Smooth muscle cell (in vitro differentiated cells): ENCODE measurements at regions not wholly inside any gene's neighbourhood (a gene's known extent, or its start where the extent isn't known, plus 50 kb on each side); places are given as distances from the start of the nearest gene placed in this dataset.
"Not testable (repeated sequence)": the region's sequence is repeated elsewhere in the genome, so short reads cannot be mapped to it uniquely, and the experiment has no call there.

ENCODE experiments used
- DNase-seq: peaks from one replicate; lab custom pipeline; 2025; ENCODE audit not compliant: unreplicated experiment; lab: John Stamatoyannopoulos, UW
- H2AFZ ChIP-seq: fragments of 200-600 bp; sonication (generic); 2 replicates; pipeline ENCODE4 v1.6.0; 2016; ENCODE audit warnings: antibody characterized with exemption, low read depth, mild to moderate bottlenecking
- H3F3A ChIP-seq: fragments of 200-600 bp; sonication (generic); 2 replicates; pipeline ENCODE4 v1.6.0; 2017; ENCODE audit warnings: antibody characterized with exemption, low read depth
- H3K27ac ChIP-seq: fragments of 200-600 bp; sonication (generic); 2 replicates; pipeline ENCODE4 v1.5.1; 2016; ENCODE audit warnings: low read depth, mild to moderate bottlenecking
- H3K27me3 ChIP-seq: fragments of 200-600 bp; sonication (generic); 2 replicates; pipeline ENCODE4 v1.6.1; 2016; ENCODE audit warnings: low read depth, mild to moderate bottlenecking
- H3K36me3 ChIP-seq: fragments of 200-600 bp; sonication (generic); 2 replicates; pipeline ENCODE4 v1.5.1; 2016; ENCODE audit warnings: low read depth
- H3K4me1 ChIP-seq: fragments of 200-600 bp; sonication (generic); 2 replicates; pipeline ENCODE4 v1.5.1; 2016; ENCODE audit warnings: low read depth
- H3K4me2 ChIP-seq: fragments of 200-600 bp; sonication (generic); 2 replicates; pipeline ENCODE4 v1.6.0; 2016; ENCODE audit warnings: mild to moderate bottlenecking
- H3K4me3 ChIP-seq: fragments of 200-600 bp; sonication (generic); 2 replicates; pipeline ENCODE4 v1.5.1; 2016; ENCODE audit warnings: mild to moderate bottlenecking
- H3K79me2 ChIP-seq: fragments of 200-600 bp; sonication (generic); 2 replicates; pipeline ENCODE4 v1.6.0; 2016; ENCODE audit warnings: low read depth, mild to moderate bottlenecking
- H3K9ac ChIP-seq: fragments of 200-600 bp; sonication (generic); 2 replicates; pipeline ENCODE4 v1.6.0; 2016; ENCODE audit warnings: low read depth
- H3K9me3 ChIP-seq: fragments of 200-600 bp; sonication (generic); replicated peaks from 2 replicates; pipeline ENCODE4 v1.5.1; 2016; ENCODE audit warnings: low read depth
- H4K20me1 ChIP-seq: fragments of 200-600 bp; sonication (generic); 2 replicates; pipeline ENCODE4 v1.6.0; 2016; ENCODE audit warnings: low read depth
- WGBS: methylation state at CpG from one replicate; pipeline ENCODE4 v1.1.7; 2016; ENCODE audit warnings: low lambda C conversion rate; 5-methylcytosine and 5-hydroxymethylcytosine counted together
- TF ChIP-seq, protein P1 (sequence below): fragments of 200-600 bp; sonication (generic); IDR thresholded peaks from 2 replicates; pipeline ENCODE4 v1.5.1; 2017; ENCODE audit warnings: borderline replicate concordance, mild to moderate bottlenecking, antibody characterized with exemption; ENCODE audit not compliant: insufficient read depth, poor library complexity, severe bottlenecking

DNA sequence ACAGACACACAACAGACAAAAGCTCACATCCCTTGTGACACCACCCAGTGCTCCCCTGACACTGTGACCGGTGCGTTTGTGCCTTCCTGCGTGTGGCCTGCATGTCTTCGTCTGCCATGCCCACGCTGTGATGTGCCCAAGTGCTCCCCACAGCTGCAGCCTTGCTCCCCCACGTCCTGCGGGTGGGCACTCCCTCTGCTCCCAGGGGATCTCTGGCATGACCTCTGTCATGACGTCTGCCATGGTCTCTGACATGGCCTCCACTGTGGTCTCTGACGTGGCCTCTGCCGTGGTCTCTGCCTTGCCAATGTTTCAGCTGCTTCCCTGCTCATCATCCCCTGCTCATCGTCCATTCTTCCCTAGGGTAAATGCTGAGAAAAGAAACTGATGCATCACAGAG, 200.9 kb downstream of the DLL1 start:
- H3F3A ChIP-seq: no peaks in the 10 kb centered on the region
- no peaks in the 10 kb centered on the region for H3K27me3 ChIP-seq
- no peak overlapping the region for H2AFZ ChIP-seq
- no peak for DNase-seq
- no peak overlapping the region for H3K27ac ChIP-seq
- H4K20me1 ChIP-seq: no peaks in the 10 kb centered on the region
- H3K9ac ChIP-seq: no peak overlapping the region
- WGBS: 89% methylated on average over 11 of the region's 11 CpGs
- no peak overlapping the region for H3K4me2 ChIP-seq
- H3K36me3 ChIP-seq: no peaks in the 10 kb centered on the region
- H3K79me2 ChIP-seq: no peaks in the 10 kb centered on the region
- no peak overlapping the region for H3K4me3 ChIP-seq
- TF ChIP-seq, protein P1, sequence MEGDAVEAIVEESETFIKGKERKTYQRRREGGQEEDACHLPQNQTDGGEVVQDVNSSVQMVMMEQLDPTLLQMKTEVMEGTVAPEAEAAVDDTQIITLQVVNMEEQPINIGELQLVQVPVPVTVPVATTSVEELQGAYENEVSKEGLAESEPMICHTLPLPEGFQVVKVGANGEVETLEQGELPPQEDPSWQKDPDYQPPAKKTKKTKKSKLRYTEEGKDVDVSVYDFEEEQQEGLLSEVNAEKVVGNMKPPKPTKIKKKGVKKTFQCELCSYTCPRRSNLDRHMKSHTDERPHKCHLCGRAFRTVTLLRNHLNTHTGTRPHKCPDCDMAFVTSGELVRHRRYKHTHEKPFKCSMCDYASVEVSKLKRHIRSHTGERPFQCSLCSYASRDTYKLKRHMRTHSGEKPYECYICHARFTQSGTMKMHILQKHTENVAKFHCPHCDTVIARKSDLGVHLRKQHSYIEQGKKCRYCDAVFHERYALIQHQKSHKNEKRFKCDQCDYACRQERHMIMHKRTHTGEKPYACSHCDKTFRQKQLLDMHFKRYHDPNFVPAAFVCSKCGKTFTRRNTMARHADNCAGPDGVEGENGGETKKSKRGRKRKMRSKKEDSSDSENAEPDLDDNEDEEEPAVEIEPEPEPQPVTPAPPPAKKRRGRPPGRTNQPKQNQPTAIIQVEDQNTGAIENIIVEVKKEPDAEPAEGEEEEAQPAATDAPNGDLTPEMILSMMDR: no peak
- no peaks in the 10 kb centered on the region for H3K4me1 ChIP-seq
- H3K9me3 ChIP-seq: no peaks in the 10 kb centered on the region

DNA sequence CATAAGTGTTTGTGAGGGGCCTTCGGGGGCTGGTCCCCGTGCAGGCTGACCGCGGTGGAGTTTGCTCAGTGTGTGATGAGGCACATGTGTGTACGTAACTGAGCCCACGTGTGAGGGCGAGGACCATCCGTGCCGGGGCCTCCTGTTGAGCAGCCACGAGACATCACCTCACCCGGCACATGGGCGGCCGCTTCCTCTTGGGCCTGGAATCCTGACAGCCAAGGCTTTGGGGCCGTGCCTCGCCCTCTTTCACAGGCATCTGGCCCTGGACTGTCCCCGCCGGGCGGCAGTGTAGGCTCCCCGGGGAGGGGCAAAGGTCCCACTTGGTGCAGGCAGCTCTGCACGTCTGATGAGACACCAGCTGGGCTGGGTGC, 202.3 kb downstream of the DLL1 start:
- no peak for DNase-seq

DNA sequence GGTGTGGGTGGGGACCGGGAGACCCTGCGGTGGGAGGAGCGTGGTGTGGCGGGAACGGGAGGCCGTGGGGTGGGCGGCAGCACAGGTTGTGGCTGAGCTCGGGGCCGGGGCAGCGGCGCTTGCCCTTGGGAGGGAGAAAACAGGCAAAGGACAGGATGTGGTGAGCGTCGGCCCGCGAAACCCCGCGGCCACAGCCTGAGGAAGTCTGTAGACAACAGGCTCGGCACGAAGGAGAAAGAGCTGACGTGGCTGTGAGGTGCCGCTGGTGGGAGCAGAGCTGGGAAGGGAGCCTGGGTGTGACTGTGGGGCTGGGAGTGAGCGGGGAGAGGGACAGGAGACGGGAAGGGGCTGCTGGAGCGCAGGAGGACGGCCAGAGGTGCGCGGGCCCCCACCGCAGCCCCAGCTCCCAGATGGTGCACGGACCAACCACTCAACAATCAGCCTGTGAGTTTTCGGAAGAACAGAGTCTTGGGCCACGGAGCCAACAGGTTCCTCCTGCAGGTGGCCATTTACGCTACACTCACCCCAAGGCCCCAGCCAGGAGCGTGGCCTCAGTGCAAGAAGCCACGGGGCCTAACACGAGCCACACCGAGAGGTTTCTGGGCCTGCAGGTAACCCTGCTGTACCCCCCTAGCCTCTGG, 202.8 kb downstream of the DLL1 start:
- Histone ChIP-seq H3F3A (no peaks in the 10 kb centered on the region), H3K79me2 (no peaks in the 10 kb centered on the region), H3K4me2 (no peak overlapping the region), H3K9ac (no peak overlapping the region), H3K4me3 (no peak overlapping the region), H3K27me3 (no peaks in the 10 kb centered on the region), H3K27ac (no peak overlapping the region), H2AFZ (no peak overlapping the region), H3K9me3 (no peaks in the 10 kb centered on the region), H4K20me1 (no peaks in the 10 kb centered on the region), H3K36me3 (no peaks in the 10 kb centered on the region), H3K4me1 (no peaks in the 10 kb centered on the region)
- TF ChIP-seq, protein P1: no peak
- DNase-seq: no peak
- WGBS: 89% methylated on average over 17 of the region's 36 CpGs

More for the DNA sequence above, 202.3 kb downstream of the DLL1 start:
- H3K4me1 ChIP-seq: no peaks in the 10 kb centered on the region
- 93% methylated on average over 20 of the region's 20 CpGs for WGBS
- TF ChIP-seq, protein P1: no peak
- no peaks in the 10 kb centered on the region for H3F3A ChIP-seq
- no peaks in the 10 kb centered on the region for H3K79me2 ChIP-seq
- no peak overlapping the region for H3K27ac ChIP-seq
- no peaks in the 10 kb centered on the region for H3K36me3 ChIP-seq
- H3K27me3 ChIP-seq: no peaks in the 10 kb centered on the region
- H4K20me1 ChIP-seq: no peaks in the 10 kb centered on the region
- H3K9ac ChIP-seq: no peak overlapping the region
- H3K9me3 ChIP-seq: no peaks in the 10 kb centered on the region
- H3K4me2 ChIP-seq: no peak overlapping the region
- no peak overlapping the region for H3K4me3 ChIP-seq
- no peak overlapping the region for H2AFZ ChIP-seq

DNA sequence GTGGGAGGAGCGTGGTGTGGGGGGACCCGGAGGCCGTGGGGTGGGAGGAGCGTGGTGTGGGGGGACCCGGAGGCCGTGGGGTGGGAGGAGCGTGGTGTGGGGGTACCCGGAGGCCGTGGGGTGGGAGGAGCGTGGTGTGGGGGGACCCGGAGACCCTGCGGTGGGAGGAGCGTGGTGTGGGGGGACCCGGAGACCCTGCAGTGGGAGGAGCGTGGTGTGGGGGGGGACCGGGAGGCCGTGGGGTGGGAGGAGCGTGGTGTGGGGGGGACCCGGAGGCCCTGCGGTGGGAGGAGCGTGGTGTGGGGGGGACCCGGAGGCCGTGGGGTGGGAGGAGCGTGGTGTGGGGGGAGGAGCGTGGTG, 203.5 kb downstream of the DLL1 start:
- H3F3A ChIP-seq, H3K27ac ChIP-seq, H3K4me2 ChIP-seq, H4K20me1 ChIP-seq, H3K9ac ChIP-seq, H3K36me3 ChIP-seq, H3K27me3 ChIP-seq, DNase-seq, H3K4me1 ChIP-seq, H3K79me2 ChIP-seq, H3K9me3 ChIP-seq, H3K4me3 ChIP-seq, H2AFZ ChIP-seq: not testable (repeated sequence)
- no CpG with 5 or more reads among the region's 25 CpGs for WGBS
